ENCODE measurements at regions not wholly inside any gene's neighbourhood (a gene's known extent, or its start where the extent isn't known, plus 50 kb on each side); places are given as distances from the start of the nearest gene placed in this dataset.

GRCh38 chr7:27299861-27300260 lies 57.3 kb downstream of the EVX1 start:
- no peak for FAIRE-seq

- no peak for FAIRE-seq
These were observed 57.8 kb downstream of the EVX1 start for GRCh38 chr7:27300421-27300820.

- FAIRE-seq = no peak
These were observed 60.0 kb downstream of the EVX1 start for GRCh38 chr7:27302590-27302989.

GRCh38 chr7:27303026-27303425 lies 60.4 kb downstream of the EVX1 start:
- FAIRE-seq = no peak

GRCh38 chr7:27305854-27306253 lies 63.3 kb downstream of the EVX1 start:
- FAIRE-seq = no peak

GRCh38 chr7:27312820-27313219 lies 70.2 kb downstream of the EVX1 start:
- no peak for FAIRE-seq

GRCh38 chr7:27314111-27314510 lies 71.5 kb downstream of the EVX1 start:
- no peak for FAIRE-seq

GRCh38 chr7:27315066-27315465 lies 72.5 kb downstream of the EVX1 start:
- no peak for FAIRE-seq

GRCh38 chr7:27316311-27316710 lies 73.7 kb downstream of the EVX1 start:
- no peak for FAIRE-seq

- FAIRE-seq = no peak
These were observed 81.6 kb downstream of the EVX1 start for GRCh38 chr7:27324246-27324645.

- FAIRE-seq = no peak
These were observed 87.3 kb downstream of the EVX1 start for GRCh38 chr7:27329909-27330308.

- FAIRE-seq = no peak
These were observed 96.9 kb downstream of the EVX1 start for GRCh38 chr7:27339478-27339877.

GRCh38 chr7:27344471-27344870 lies 101.9 kb downstream of the EVX1 start:
- FAIRE-seq = no peak

- FAIRE-seq = peak; percentile 15
These were observed 102.7 kb downstream of the EVX1 start for GRCh38 chr7:27345164-27345887.

- FAIRE-seq = no peak
These were observed 103.4 kb downstream of the EVX1 start for GRCh38 chr7:27345997-27346396.

- no peak for FAIRE-seq
These were observed 104.1 kb downstream of the EVX1 start for GRCh38 chr7:27346531-27347275.

- no peak for FAIRE-seq
These were observed 104.7 kb downstream of the EVX1 start for GRCh38 chr7:27347276-27347640.

- no peak for FAIRE-seq
These were observed 107.0 kb downstream of the EVX1 start for GRCh38 chr7:27349621-27350020.

GRCh38 chr7:27351137-27351536 lies 108.5 kb downstream of the EVX1 start:
- FAIRE-seq = no peak

- no peak for FAIRE-seq
These were observed 109.2 kb downstream of the EVX1 start for GRCh38 chr7:27351786-27352185.

GRCh38 chr7:27359181-27360125 lies 116.9 kb downstream of the EVX1 start:
- FAIRE-seq = no peak

- FAIRE-seq = no peak
These were observed 118.9 kb downstream of the EVX1 start for GRCh38 chr7:27361522-27361921.

GRCh38 chr7:27362026-27362425 lies 119.4 kb downstream of the EVX1 start:
- FAIRE-seq = no peak

All from G401.6 (cell line).